ENCODE measurements at regions not wholly inside any gene's neighbourhood (a gene's known extent, or its start where the extent isn't known, plus 50 kb on each side); places are given as distances from the start of the nearest gene placed in this dataset.

DNA sequence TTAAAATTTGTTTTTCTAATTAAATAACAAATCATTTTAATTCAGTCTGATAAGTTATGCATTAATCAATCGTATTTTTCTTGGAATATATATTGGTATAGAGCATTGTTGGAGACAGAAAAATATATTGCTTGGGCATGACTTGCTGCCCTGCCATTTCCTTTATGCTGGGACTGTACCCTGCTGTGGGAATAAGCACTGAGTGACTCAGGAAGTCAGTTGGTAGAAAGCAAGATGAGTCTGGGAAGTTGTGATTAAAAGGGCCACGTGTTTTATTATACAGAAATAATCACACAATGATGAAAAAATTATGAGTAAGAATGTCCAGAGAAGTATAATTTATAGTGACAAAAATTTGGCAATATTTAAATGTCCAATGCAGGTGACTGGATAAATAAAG, 139.5 kb downstream of the KIF18A start:
- DNase-seq (ENCODE audit: low read depth in 3 of 3, low spot score in 2 of 3) = no peak

DNA sequence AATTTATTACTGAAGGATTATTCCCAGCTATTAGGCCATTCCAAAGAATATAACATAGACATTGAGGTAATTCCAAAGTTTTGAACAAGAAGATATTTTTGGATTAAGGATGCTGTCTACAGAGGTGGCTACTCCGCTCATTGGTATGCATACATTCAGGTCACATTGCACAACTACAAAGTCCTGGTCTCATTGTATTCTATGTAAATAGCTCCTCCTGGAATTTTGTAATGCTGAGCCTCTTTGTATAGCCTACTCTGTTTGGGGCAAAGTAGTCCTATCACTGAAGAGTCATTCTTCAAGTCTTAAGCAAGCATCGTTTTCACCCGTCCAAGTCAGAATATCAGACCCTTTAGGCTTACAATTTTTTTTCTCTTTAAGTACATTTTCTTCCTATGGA, 142.4 kb downstream of the KIF18A start:
- DNase-seq (ENCODE audit: low read depth in 3 of 3, low spot score in 2 of 3) = no peak

- DNase-seq (ENCODE audit: low read depth in 3 of 3, low spot score in 2 of 3) = no peak
Measured at GRCh38 chr11:27963370-27963769, 144.6 kb downstream of the KIF18A start.

DNA sequence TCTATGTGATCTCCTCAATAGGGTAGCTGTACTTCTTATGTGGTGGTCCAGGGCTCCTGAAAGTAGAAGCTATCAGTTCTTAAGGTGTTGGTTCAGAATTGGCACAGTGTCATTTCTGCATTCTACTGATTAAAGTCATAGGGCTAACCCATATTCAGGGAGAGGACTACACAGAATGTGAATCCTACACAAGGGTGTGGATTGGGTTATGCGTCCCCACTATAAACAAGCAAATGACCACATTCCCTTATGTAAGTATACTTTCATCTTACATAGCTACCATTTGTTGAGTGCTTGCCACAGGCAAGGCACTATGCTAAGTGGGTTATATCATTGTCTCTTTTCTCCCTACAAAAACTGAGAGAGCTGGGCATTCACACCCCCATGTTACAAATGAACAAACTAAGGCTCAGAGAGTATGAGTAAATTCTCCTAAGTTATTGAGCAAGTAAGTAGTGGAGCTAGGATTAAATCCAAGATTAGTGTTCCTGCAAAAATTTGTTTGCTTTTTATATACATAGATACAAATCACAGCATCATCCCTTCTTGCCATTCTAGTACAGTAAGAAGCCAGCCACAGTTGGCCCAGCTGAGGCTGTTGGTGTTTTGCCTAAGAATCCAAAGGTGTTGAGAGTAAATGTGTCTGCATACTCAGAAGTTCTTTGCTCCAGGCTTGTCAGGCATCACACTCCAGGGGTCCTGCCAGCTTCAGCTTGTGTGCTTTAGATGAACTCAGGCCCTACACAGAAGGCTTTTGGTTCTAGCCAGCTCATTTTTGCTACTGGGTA, 157.8 kb downstream of the KIF18A start:
- no peak for DNase-seq (ENCODE audit: low read depth in 3 of 3, low spot score in 2 of 3)

- DNase-seq (ENCODE audit: low read depth in 3 of 3, low spot score in 2 of 3) = no peak
Measured at GRCh38 chr11:27945348-27945747, 162.6 kb downstream of the KIF18A start.

DNA sequence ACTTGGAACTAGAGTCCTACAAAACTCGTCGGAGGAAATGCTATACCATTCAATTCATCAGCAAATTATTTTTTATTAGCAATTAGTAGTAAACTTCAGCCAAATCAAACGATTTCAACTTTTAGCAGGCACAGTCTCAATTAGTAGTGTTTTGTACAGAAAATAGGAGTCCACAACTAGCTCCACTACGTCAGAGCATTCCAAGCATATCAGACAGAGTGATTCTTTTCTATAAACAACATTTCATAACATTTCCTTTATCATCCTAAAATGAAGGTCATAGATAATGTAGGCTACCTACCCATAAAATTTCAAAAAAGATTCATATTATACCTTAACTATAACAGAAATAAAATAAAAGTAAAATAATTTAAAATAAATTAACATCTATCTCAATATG, 169.9 kb downstream of the KIF18A start:
- no peak for DNase-seq (ENCODE audit: low read depth in 3 of 3, low spot score in 2 of 3)

GRCh38 chr11:27934830-27935145, 173.2 kb downstream of the KIF18A start:
- no peak for DNase-seq (ENCODE audit: low read depth in 3 of 3, low spot score in 2 of 3)

GRCh38 chr11:27933992-27934829, 173.7 kb downstream of the KIF18A start:
- DNase-seq (ENCODE audit: low read depth in 3 of 3, low spot score in 2 of 3) = no peak

DNA sequence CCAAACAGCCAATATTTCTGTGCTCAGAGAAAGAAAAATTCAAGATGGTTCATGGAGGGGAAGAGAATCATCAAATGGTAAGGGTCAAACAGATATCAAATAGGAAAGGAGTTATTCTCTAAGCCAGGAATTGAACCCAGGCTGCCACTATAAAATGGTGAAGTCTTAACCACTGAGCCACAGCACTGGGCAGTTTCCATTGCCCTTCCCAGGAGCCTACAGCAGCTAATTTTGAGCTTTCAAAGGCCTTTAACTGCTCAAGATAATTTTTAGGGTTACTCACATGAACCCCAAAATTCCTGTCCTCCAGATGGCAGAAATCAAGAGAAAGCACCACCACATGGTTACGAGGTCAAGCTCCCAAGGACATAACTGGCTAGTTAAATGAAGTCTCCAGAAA, 176.2 kb downstream of the KIF18A start:
- DNase-seq (ENCODE audit: low read depth in 3 of 3, low spot score in 2 of 3) = no peak

- no peak for DNase-seq (ENCODE audit: low read depth in 3 of 3, low spot score in 2 of 3)
Measured at GRCh38 chr11:27930946-27931345, 177.0 kb downstream of the KIF18A start.

- no peak for DNase-seq (ENCODE audit: low read depth in 3 of 3, low spot score in 2 of 3)
Measured at GRCh38 chr11:27928809-27929208, 179.1 kb downstream of the KIF18A start.

- DNase-seq (ENCODE audit: low read depth in 3 of 3, low spot score in 2 of 3) = no peak
Measured at GRCh38 chr11:27926981-27927481, 180.9 kb downstream of the KIF18A start.

GRCh38 chr11:27926486-27926885, 181.5 kb downstream of the KIF18A start:
- no peak for DNase-seq (ENCODE audit: low read depth in 3 of 3, low spot score in 2 of 3)

- DNase-seq (ENCODE audit: low read depth in 3 of 3, low spot score in 2 of 3) = no peak
Measured at GRCh38 chr11:27921472-27921871, 186.5 kb downstream of the KIF18A start.

- no peak for DNase-seq (ENCODE audit: low read depth in 3 of 3, low spot score in 2 of 3)
Measured at GRCh38 chr11:27916541-27917100, 191.3 kb downstream of the KIF18A start.

GRCh38 chr11:27914080-27914479, 193.9 kb downstream of the KIF18A start:
- DNase-seq (ENCODE audit: low read depth in 3 of 3, low spot score in 2 of 3) = no peak

DNA sequence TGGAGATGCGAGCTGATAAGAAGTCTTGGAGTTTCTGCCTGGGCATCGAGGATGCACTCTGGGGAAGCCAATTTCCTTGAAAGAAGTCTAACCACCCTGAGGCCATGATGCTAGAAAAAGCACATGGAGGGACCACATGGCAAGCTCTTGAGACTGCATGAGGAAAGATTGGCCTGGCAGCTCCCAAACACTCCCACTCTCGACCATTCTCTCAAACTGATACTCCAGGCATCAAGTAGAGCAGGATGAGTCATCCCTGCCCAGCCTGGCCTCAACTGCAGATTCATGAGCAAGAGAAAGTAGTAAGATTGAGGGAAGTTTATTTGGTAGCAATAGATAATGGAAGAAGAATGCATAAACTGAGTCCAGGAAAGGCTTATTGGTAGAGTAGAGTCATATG, 194.3 kb downstream of the KIF18A start:
- DNase-seq (ENCODE audit: low read depth in 3 of 3, low spot score in 2 of 3) = no peak

DNA sequence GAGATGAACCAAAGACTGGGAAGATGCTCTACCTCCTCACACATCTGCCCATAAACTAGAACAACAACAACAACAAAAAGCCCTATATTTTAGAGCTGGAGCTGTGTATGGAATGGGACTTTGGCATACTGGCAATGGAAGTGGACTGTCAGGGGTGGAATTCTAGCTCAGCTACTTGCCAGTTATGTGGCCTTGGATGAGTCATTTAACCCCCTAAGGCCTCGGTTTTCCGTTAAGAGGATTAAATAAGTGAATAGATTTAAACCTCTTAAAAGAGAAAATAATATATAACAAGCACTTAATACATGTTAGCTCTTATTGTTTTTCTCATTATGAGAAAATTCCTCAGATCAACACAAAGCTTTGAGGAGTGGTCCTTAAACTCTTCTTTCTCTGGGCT, 195.0 kb downstream of the KIF18A start:
- no peak for DNase-seq (ENCODE audit: low read depth in 3 of 3, low spot score in 2 of 3)

- no peak for DNase-seq (ENCODE audit: low read depth in 3 of 3, low spot score in 2 of 3)
Measured at GRCh38 chr11:27910186-27910931, 197.6 kb downstream of the KIF18A start.

DNA sequence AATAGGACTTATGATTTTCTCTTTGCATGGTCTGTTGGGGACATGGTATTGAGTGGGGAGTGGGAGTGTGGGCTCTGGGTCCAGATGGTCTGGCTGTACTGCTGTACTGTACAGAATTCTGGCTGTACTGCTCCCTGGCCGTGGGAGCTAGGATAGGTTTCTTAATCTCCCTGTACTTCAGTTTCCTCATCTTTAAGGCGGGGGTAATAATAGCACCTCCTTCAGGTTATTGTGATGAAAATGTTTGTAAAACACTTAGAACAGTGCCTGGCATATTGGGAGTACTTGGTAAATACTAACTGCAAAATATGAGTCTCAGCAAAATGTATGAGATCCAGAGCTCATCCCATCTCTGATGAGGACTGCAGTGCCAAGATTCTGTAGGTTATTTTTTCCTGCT, 198.6 kb downstream of the KIF18A start:
- no peak for DNase-seq (ENCODE audit: low read depth in 3 of 3, low spot score in 2 of 3)

DNA sequence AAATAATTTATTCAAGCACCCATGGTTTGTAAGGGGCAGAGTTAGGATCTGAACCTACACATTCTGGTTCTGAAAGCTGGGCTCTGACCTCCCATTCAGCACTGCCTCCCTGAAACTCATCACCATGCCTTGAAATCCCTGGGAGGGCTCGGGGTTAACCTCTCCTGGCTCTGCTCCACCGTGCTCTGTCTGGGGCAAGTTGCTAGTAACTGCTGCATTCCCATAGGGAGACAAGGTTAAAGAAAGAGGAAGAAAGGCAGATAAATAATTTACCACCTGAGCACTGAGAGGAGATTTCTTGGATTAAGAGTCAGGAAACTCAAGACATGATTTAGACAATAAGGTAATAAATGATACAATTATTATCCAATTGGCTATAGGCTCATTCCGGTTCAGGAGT, 199.3 kb downstream of the KIF18A start:
- DNase-seq (ENCODE audit: low read depth in 3 of 3, low spot score in 2 of 3) = no peak
